Activated T-cell treated with anti-CD3 and anti-CD28 coated beads, Interleukin-2, amount 50 U/mL, for 24 hours (primary cell): ENCODE measurements at regions not wholly inside any gene's neighbourhood (a gene's known extent, or its start where the extent isn't known, plus 50 kb on each side); places are given as distances from the start of the nearest gene placed in this dataset.

Experiments used
- DNase-seq: peaks from one replicate; pipeline ENCODE4 v3.0.0-alpha.2; 2020
- H3K27ac Mint-ChIP-seq: 2 replicates; pipeline ENCODE4 v1.8.0; 2020; ENCODE audit warnings: mild to moderate bottlenecking, mixed read lengths
- H3K27me3 Mint-ChIP-seq: 2 replicates; pipeline ENCODE4 v1.8.0; 2020; ENCODE audit warnings: mixed read lengths
- H3K36me3 Mint-ChIP-seq: 2 replicates; pipeline ENCODE4 v1.8.0; 2020; ENCODE audit warnings: low read depth, mixed read lengths
- H3K4me1 Mint-ChIP-seq: 2 replicates; pipeline ENCODE4 v1.8.0; 2020; ENCODE audit warnings: low read depth, mixed read lengths
- H3K4me3 Mint-ChIP-seq: 2 replicates; pipeline ENCODE4 v1.8.0; 2020; ENCODE audit warnings: mild to moderate bottlenecking, moderate library complexity, mixed read lengths
- H3K9me3 Mint-ChIP-seq: 2 replicates; pipeline ENCODE4 v1.8.0; 2020; ENCODE audit warnings: mixed read lengths

DNA sequence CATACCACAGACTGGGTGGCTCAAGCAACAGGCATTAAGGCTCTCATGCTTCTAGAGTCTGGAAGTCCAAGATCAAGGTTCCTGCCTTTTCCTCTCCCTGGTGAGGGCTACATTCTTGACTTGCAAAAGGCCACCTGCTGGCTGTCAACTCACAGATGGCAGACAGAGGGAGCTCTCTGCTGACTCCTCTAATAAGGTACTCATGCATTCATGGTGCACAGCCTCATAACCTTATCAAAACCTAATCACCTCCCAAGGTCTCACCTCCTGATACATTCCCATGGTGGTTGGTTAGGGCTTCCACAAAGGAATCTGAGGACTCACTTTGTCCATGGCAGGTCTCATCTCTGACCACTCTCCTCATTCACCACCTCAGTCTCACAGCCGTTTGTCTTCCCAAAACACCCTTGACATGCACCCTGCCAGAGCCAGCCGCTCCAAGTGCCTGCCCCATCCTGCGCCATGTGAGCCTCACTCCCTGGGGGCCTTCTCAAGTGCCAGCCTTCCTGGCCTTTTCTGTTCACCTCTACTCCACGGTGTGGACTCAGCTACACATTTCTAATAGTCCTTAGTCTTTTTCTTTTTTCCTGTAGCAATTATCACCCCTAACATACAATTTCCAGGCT lies 400.3 kb upstream of the ADARB2 start:
- H3K27ac Mint-ChIP-seq, result no peak overlapping the region
- no peaks in the 10 kb centered on the region for H3K36me3 Mint-ChIP-seq
- no peak for DNase-seq
- H3K4me1 Mint-ChIP-seq, result no peaks in the 10 kb centered on the region
- H3K4me3 Mint-ChIP-seq, result no peak overlapping the region
- H3K9me3 Mint-ChIP-seq, result no peaks in the 10 kb centered on the region
- no peaks in the 10 kb centered on the region for H3K27me3 Mint-ChIP-seq

DNA sequence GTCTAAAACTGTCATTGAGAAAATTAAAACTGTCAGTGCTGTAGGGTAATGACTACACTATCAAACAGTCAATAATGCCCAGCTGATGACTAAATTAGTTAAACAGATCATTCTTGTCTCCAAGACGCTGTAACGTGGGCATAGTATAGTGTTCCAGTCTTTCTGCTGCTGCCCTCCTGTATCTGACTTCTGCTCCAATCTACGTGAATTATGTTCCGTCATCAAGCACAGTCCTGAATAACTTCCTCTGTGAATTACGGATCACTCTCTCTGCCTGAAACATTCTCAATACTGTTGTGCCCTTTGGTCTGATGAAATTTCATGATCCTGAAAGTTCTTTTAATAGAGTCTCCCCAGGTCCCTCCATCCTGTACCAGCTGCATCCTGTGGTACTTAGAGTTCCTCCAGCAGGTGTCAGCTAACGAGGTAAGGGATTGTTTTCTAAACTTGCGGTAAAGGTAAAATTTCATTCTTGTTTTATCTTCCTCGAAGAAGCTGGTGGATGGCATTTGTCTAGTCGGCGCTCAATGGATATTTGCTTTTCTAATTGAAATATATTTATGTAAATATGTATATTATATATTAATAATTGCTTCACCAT lies 393.5 kb upstream of the ADARB2 start:
- Mint-ChIP-seq H3K27ac (no peak overlapping the region), H3K4me1 (no peaks in the 10 kb centered on the region), H3K9me3 (no peaks in the 10 kb centered on the region), H3K27me3 (peaks cover 5% of the 10 kb centered on the region), H3K36me3 (no peaks in the 10 kb centered on the region), H3K4me3 (no peak overlapping the region)
- DNase-seq, result no peak

DNA sequence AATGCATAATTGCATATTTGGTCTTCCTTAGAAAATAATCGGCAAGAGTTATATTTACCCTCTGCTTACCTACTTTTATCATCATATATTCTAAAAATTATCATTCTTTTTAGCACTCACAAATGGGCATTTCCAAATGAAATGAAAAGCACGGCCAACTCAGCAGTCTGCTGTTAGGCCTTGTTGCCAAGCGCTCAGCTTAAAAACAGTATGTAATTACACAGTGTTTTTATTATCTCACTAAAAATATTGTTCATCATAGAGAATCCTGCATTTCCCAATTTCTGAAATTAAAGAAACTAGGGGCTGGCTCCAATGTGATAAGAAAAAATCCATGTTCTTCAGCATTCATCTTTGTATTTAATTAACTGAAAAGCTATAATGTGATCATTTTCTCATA lies 391.7 kb upstream of the ADARB2 start:
- Mint-ChIP-seq H3K4me1 (no peaks in the 10 kb centered on the region), H3K36me3 (no peaks in the 10 kb centered on the region), H3K9me3 (no peaks in the 10 kb centered on the region), H3K27me3 (peaks cover 5% of the 10 kb centered on the region), H3K4me3 (no peak overlapping the region), H3K27ac (no peak overlapping the region)
- no peak for DNase-seq

DNA sequence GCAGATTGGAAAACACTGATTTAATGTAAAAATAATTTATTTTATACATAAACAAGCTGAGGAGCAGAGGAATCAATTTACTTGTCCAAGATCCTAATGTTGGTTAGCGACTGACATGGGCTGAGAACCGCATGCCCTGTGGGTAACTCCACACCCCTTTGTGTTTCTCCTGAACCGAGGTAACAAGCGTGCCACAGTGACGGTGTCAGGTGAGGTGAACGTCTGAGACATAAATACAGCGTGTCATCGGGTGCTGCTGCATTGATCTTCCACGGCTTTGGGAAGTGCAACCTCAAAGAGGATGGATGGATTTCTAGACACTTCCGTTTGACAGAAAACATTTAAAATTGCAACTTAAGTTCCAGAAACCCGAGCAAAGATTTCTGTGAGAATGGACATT lies 386.8 kb upstream of the ADARB2 start:
- Mint-ChIP-seq H3K4me1 (no peaks in the 10 kb centered on the region), H3K27ac (no peak overlapping the region), H3K27me3 (no peaks in the 10 kb centered on the region), H3K36me3 (no peaks in the 10 kb centered on the region), H3K4me3 (no peak overlapping the region), H3K9me3 (no peaks in the 10 kb centered on the region)
- no peak for DNase-seq

DNA sequence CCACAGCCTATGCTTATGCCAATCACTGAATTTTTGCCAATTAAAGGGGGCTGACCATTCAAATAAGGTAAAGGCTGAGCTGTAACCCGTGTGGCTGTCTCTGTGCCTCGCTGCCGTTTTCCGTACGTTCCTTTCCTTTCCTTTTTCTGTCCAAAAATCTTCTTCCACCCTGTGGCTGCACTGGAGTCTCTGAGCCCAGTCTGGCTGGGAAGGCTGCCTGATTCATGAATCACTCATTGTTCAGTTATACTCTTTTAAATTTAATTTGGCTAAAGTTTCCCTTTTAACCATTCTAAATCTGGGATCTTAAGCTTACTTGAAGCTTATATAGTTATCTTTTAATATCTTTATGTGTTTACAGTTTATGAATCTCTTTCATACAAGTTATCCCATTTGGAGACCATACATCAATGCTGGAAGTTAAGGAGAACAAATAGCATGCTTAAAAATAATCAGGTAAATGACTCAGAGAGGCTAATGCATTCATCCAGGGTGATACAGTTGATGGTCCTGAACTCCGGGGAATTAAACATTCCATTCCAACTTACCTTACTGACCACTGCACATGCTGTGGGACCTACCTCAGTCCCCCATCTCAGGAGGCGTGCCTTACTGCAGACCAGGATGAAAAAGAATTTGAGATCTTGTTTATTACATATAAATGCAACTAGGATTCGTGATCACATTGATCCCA lies 385.3 kb upstream of the ADARB2 start:
- Mint-ChIP-seq H3K27ac (no peak overlapping the region), H3K27me3 (no peaks in the 10 kb centered on the region)
- DNase-seq, result no peak

DNA sequence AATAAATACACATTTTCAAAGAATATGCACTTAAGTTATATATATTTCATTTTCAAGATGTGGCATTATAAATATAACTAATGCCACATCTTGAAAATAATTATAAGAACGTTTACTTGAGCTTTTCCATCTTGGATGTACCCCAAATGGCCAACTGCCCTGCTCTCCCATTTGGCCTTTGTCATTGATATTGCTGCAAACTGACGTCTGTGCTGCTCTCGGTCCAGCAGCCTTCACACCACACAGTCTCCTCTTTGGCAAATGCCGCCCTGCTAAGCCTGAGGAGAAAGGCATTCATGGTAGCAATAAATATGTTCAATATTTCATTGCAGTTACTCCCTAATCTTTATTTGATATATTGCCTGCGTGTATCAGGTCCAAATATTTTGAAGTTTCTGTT lies 384.6 kb upstream of the ADARB2 start:
- Mint-ChIP-seq H3K36me3 (no peaks in the 10 kb centered on the region), H3K27ac (no peak overlapping the region), H3K4me1 (no peaks in the 10 kb centered on the region)

More for the DNA sequence above, 385.3 kb upstream of the ADARB2 start:
- Mint-ChIP-seq H3K4me1 (no peaks in the 10 kb centered on the region), H3K4me3 (no peak overlapping the region), H3K9me3 (no peaks in the 10 kb centered on the region), H3K36me3 (no peaks in the 10 kb centered on the region)

DNA sequence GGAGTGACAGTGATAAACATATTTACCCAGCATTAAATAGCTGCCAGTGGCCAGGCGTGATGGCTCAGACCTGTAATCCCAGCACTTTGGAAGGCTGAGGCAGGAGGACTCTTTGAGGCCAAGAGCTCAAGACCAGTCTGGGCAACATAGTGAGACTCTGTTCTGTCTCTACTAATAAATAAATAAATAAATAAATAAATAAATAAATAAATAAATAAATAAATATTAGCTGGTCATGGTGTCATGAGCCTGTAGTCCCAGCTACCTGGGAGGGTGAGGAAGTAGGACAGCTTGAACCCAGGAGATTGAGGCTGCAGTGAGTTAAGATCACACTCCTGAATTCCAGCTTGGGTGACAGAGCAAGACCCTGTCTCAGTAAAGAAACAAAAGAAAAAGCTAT lies 384.0 kb upstream of the ADARB2 start:
- Mint-ChIP-seq H3K9me3 (no peaks in the 10 kb centered on the region), H3K4me1 (no peaks in the 10 kb centered on the region), H3K27ac (no peak overlapping the region), H3K4me3 (no peak overlapping the region), H3K27me3 (peaks cover 4% of the 10 kb centered on the region), H3K36me3 (no peaks in the 10 kb centered on the region)
- DNase-seq, result no peak

More for the DNA sequence above, 384.6 kb upstream of the ADARB2 start:
- Mint-ChIP-seq H3K4me3 (no peak overlapping the region), H3K9me3 (no peaks in the 10 kb centered on the region), H3K27me3 (peaks cover 2% of the 10 kb centered on the region)
- no peak for DNase-seq

DNA sequence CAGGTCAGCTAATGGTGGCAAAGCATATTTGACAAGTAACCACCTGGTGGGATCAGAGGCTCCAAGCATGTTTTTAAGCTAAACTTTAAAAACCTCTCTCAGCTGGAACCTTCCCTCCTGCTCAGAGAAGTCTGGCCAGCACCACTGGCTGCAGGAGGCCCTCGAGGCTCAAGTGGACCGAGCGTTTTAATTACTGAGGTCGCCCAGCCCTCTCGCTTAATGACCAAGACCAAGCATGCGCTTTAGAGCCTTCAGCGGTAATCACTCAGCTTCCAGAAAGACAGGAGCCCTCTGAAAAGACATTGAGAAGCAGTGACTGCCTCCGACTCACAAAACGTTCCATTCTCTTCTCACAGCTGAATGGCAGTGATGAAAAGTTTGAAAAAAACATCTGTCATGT lies 383.4 kb upstream of the ADARB2 start:
- Mint-ChIP-seq H3K4me3 (no peak overlapping the region), H3K27ac (no peak overlapping the region), H3K27me3 (peaks cover 4% of the 10 kb centered on the region), H3K4me1 (no peaks in the 10 kb centered on the region), H3K9me3 (no peaks in the 10 kb centered on the region), H3K36me3 (no peaks in the 10 kb centered on the region)
- DNase-seq, result no peak

DNA sequence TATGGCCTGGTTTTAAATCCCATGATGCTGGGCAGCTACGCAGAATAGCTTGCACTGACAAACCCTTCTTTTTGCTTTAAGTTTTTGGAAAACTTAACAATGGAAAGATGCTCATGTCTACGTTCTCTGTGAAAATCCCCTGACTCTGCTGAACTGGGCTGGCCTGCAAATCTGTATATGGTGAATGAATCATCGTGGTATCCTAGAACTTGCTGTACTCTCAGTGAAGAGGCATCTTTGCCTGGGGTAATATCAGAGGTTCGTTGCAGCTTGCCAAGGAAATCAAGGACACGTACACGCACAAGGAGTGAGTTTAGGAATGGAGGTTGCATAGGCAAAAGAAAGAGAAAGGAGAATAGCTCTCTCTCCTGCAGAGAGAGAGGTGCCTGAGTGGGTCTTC lies 382.0 kb upstream of the ADARB2 start:
- Mint-ChIP-seq H3K27ac (no peak overlapping the region), H3K27me3 (peaks cover 4% of the 10 kb centered on the region)

DNA sequence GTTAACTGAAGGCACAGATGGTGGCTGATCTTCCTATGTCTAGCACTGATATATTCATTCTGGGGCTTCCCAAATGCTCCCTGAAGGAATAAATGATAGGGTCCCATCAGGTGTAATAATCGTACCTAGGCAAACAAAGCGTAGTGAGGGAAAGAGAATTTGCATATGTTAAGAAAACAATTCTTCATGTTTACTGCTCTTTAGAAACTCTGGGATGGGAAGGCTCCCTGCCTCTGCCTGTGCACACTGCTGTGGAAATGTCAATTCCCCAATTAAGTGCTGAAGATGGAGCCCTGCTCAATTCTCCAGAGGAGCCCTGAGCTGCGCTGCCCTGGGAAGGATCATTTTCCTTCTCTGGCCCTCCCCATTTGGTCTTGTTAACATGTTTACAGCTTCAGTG lies 380.9 kb upstream of the ADARB2 start:
- Mint-ChIP-seq H3K4me3 (no peak overlapping the region), H3K27me3 (peaks cover 4% of the 10 kb centered on the region), H3K27ac (no peak overlapping the region), H3K36me3 (no peaks in the 10 kb centered on the region), H3K9me3 (no peaks in the 10 kb centered on the region), H3K4me1 (no peaks in the 10 kb centered on the region)
- no peak for DNase-seq

More for the DNA sequence above, 382.0 kb upstream of the ADARB2 start:
- Mint-ChIP-seq H3K4me3 (no peak overlapping the region), H3K4me1 (no peaks in the 10 kb centered on the region), H3K36me3 (no peaks in the 10 kb centered on the region), H3K9me3 (no peaks in the 10 kb centered on the region)
- DNase-seq, result no peak

DNA sequence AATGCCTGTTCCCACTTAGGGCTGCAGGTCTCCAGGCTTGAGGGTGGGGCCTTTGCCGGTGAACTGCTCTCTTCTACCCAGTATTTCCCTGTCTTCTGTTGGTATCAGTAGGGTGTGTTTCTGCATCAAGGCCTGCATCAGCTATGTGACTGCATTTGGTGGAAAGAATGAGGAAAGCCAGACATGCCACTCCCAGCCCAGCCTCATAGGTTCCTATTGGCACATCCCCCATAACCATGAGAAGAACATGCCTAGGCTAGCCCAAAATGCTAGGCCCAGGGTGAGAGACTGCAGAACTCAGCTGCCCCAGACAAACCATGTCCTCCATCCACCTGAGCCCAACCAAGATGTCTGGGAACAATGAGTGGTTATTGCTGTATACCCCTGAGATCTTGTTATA lies 380.3 kb upstream of the ADARB2 start:
- Mint-ChIP-seq H3K36me3 (no peaks in the 10 kb centered on the region), H3K4me1 (no peaks in the 10 kb centered on the region), H3K27ac (no peak overlapping the region), H3K9me3 (no peaks in the 10 kb centered on the region), H3K27me3 (peaks cover 4% of the 10 kb centered on the region), H3K4me3 (no peak overlapping the region)
- DNase-seq, result no peak

DNA sequence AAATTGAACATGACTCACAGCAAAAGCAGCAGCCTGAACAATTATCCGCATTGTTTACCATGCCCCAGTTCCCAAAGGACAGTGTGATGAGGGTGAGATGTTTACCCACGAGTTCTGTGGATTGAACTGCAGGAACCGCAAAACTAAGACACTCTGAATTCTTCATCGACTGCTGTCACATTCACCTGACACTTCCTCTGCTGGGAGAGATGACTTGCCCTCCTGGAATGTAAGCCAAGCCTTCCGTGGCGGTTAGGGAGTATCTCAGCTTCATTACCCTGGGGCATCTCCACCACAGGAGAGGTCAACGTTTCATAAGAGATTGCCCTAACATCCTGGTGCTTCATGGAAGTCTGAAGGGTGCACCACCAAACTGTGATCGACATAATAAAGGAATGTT lies 374.6 kb upstream of the ADARB2 start:
- no peaks in the 10 kb centered on the region for H3K9me3 Mint-ChIP-seq
- no peak overlapping the region for H3K27ac Mint-ChIP-seq
- no peaks in the 10 kb centered on the region for H3K36me3 Mint-ChIP-seq
- H3K27me3 Mint-ChIP-seq, result peaks cover 2% of the 10 kb centered on the region
- H3K4me3 Mint-ChIP-seq, result no peak overlapping the region
- DNase-seq, result no peak
- H3K4me1 Mint-ChIP-seq, result no peaks in the 10 kb centered on the region

DNA sequence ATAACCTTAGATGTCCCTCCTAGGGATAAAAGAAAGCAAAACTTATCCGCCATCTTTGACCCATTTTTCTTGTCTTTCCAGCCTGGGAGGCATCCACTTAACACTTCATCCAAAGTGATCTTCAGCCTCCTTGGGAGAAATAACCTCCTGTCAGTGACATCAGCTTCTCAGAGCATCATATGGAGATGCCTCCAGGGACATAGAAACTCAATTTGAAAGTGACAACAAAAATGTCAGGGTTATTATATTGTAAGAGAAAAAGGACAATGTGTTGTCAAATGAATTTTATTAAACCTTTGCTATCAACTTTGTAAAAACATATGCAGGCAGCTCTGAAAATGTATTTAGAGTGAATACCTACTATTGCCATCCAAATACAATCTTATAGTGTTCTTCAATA lies 371.2 kb upstream of the ADARB2 start:
- H3K27ac Mint-ChIP-seq, result no peak overlapping the region
- H3K9me3 Mint-ChIP-seq, result no peaks in the 10 kb centered on the region
- H3K4me3 Mint-ChIP-seq, result no peak overlapping the region
- DNase-seq, result no peak
- H3K27me3 Mint-ChIP-seq, result no peaks in the 10 kb centered on the region
- H3K36me3 Mint-ChIP-seq, result no peaks in the 10 kb centered on the region
- H3K4me1 Mint-ChIP-seq, result no peaks in the 10 kb centered on the region

DNA sequence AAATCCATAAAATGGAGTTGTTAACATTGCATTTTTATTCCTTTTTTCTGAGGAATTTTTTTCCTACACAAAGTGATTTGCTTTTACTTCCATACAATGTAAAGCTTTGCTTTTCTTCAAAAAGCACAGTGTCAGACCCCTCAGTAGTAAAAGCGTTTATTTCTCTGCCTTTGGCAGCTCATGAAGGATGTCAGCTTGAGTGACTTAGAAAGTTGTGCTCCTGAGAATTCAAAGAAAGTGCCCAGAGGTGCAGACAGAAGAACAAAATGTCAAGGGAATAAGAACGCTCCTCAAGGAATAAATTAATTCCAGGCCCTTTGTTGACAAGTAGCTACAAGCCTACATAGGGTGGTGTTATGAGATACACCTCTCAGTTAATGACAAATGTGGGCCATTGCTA lies 369.3 kb upstream of the ADARB2 start:
- H3K9me3 Mint-ChIP-seq, result no peaks in the 10 kb centered on the region
- H3K27ac Mint-ChIP-seq, result no peak overlapping the region
- DNase-seq, result no peak
- no peaks in the 10 kb centered on the region for H3K27me3 Mint-ChIP-seq
- no peaks in the 10 kb centered on the region for H3K4me1 Mint-ChIP-seq
- H3K4me3 Mint-ChIP-seq, result no peak overlapping the region
- no peaks in the 10 kb centered on the region for H3K36me3 Mint-ChIP-seq

DNA sequence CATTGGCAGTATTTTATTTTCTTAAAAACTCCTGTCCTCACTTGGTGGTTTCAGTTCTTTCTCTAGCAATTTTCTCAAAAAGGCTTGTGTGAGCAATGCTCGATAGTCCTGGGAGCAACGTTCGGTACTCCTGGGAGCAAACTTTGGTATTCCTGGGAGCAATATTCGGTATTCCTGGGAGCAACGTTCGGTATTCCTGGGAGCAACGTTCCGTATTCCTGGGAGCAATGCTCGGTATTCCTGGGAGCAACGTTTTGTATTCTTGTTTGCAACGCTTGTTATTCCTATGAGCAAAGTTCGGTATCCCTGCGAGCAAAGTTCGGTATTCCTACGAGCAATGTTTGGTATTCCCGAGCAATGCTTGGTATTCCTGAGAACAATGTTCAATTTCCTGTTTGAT lies 362.0 kb upstream of the ADARB2 start:
- H3K27ac Mint-ChIP-seq, result no peak overlapping the region

More for the DNA sequence above, 362.0 kb upstream of the ADARB2 start:
- no peaks in the 10 kb centered on the region for H3K4me1 Mint-ChIP-seq
- H3K27me3 Mint-ChIP-seq, result no peaks in the 10 kb centered on the region
- H3K4me3 Mint-ChIP-seq, result no peak overlapping the region
- DNase-seq, result no peak
- H3K36me3 Mint-ChIP-seq, result no peaks in the 10 kb centered on the region
- H3K9me3 Mint-ChIP-seq, result no peaks in the 10 kb centered on the region
